ENCODE measurements at regions not wholly inside any gene's neighbourhood (a gene's known extent, or its start where the extent isn't known, plus 50 kb on each side); places are given as distances from the start of the nearest gene placed in this dataset.

GRCh38 chr2:45224993-45225380 is 215.7 kb upstream of the SIX2 start:
- Mint-ChIP-seq H3K27ac (ENCODE audit: low read depth) (no peak overlapping the region), H3K36me3 (ENCODE audit: insufficient read depth) (no peaks in the 10 kb centered on the region), H3K4me3 (no peak overlapping the region), H3K27me3 (peaks cover 85% of the 10 kb centered on the region), H3K4me1 (no peaks in the 10 kb centered on the region), H3K9me3 (no peaks in the 10 kb centered on the region)
- DNase-seq (ENCODE audit: low spot score in 2 of 2), result no peak
- ATAC-seq (replicated peaks; ENCODE audit: extremely low read depth, poor library complexity, severe bottlenecking), result no peak

- H3K4me3 Mint-ChIP-seq, result no peak overlapping the region
- peaks cover 79% of the 10 kb centered on the region for H3K27me3 Mint-ChIP-seq
Observed at GRCh38 chr2:45224321-45224992, 215.2 kb upstream of the SIX2 start.

GRCh38 chr2:45223531-45223930 is 214.3 kb upstream of the SIX2 start:
- no peak for ATAC-seq (replicated peaks; ENCODE audit: extremely low read depth, poor library complexity, severe bottlenecking)
- Mint-ChIP-seq H3K27me3 (peaks cover 70% of the 10 kb centered on the region), H3K36me3 (ENCODE audit: insufficient read depth) (no peaks in the 10 kb centered on the region), H3K4me3 (no peak overlapping the region), H3K27ac (ENCODE audit: low read depth) (no peak overlapping the region), H3K4me1 (no peaks in the 10 kb centered on the region), H3K9me3 (no peaks in the 10 kb centered on the region)
- no peak for DNase-seq (ENCODE audit: low spot score in 2 of 2)

More at GRCh38 chr2:45224321-45224992, 215.2 kb upstream of the SIX2 start:
- ATAC-seq (replicated peaks; ENCODE audit: extremely low read depth, poor library complexity, severe bottlenecking) (no peak), DNase-seq (ENCODE audit: low spot score in 2 of 2) (no peak)
- Mint-ChIP-seq H3K27ac (ENCODE audit: low read depth) (no peak overlapping the region), H3K36me3 (ENCODE audit: insufficient read depth) (no peaks in the 10 kb centered on the region), H3K4me1 (no peaks in the 10 kb centered on the region), H3K9me3 (no peaks in the 10 kb centered on the region)

GRCh38 chr2:45220227-45220626 is 211.0 kb upstream of the SIX2 start:
- no peak overlapping the region for H3K4me3 Mint-ChIP-seq
- H3K9me3 Mint-ChIP-seq, result no peaks in the 10 kb centered on the region
- no peaks in the 10 kb centered on the region for H3K36me3 Mint-ChIP-seq (ENCODE audit: insufficient read depth)
- no peak for ATAC-seq (replicated peaks; ENCODE audit: extremely low read depth, poor library complexity, severe bottlenecking)
- H3K4me1 Mint-ChIP-seq, result no peaks in the 10 kb centered on the region
- H3K27me3 Mint-ChIP-seq, result peaks cover 62% of the 10 kb centered on the region
- no peak for DNase-seq (ENCODE audit: low spot score in 2 of 2)
- no peak overlapping the region for H3K27ac Mint-ChIP-seq (ENCODE audit: low read depth)

- Mint-ChIP-seq H3K27me3 (peaks cover 58% of the 10 kb centered on the region), H3K4me3 (no peak overlapping the region), H3K36me3 (ENCODE audit: insufficient read depth) (no peaks in the 10 kb centered on the region), H3K27ac (ENCODE audit: low read depth) (no peak overlapping the region), H3K9me3 (no peaks in the 10 kb centered on the region), H3K4me1 (no peaks in the 10 kb centered on the region)
- ATAC-seq (replicated peaks; ENCODE audit: extremely low read depth, poor library complexity, severe bottlenecking) (no peak), DNase-seq (ENCODE audit: low spot score in 2 of 2) (no peak)
Observed at GRCh38 chr2:45218931-45219339, 209.7 kb upstream of the SIX2 start.

- ATAC-seq (replicated peaks; ENCODE audit: extremely low read depth, poor library complexity, severe bottlenecking) (no peak), DNase-seq (ENCODE audit: low spot score in 2 of 2) (no peak)
- H3K36me3 Mint-ChIP-seq (ENCODE audit: insufficient read depth), result no peaks in the 10 kb centered on the region
- no peaks in the 10 kb centered on the region for H3K9me3 Mint-ChIP-seq
- no peaks in the 10 kb centered on the region for H3K4me1 Mint-ChIP-seq
- H3K4me3 Mint-ChIP-seq, result no peak overlapping the region
- H3K27ac Mint-ChIP-seq (ENCODE audit: low read depth), result no peak overlapping the region
- peaks cover 57% of the 10 kb centered on the region for H3K27me3 Mint-ChIP-seq
Observed at GRCh38 chr2:45218297-45218696, 209.0 kb upstream of the SIX2 start.

GRCh38 chr2:45216118-45216517 is 206.9 kb upstream of the SIX2 start:
- Mint-ChIP-seq H3K4me3 (no peak overlapping the region), H3K27me3 (peaks cover 54% of the 10 kb centered on the region), H3K9me3 (no peaks in the 10 kb centered on the region), H3K4me1 (no peaks in the 10 kb centered on the region), H3K27ac (ENCODE audit: low read depth) (no peak overlapping the region), H3K36me3 (ENCODE audit: insufficient read depth) (no peaks in the 10 kb centered on the region)
- ATAC-seq (replicated peaks; ENCODE audit: extremely low read depth, poor library complexity, severe bottlenecking) (no peak), DNase-seq (ENCODE audit: low spot score in 2 of 2) (no peak)

GRCh38 chr2:45214550-45214949 is 205.3 kb upstream of the SIX2 start:
- ATAC-seq (replicated peaks; ENCODE audit: extremely low read depth, poor library complexity, severe bottlenecking) (no peak), DNase-seq (ENCODE audit: low spot score in 2 of 2) (no peak)
- Mint-ChIP-seq H3K4me3 (no peak overlapping the region), H3K36me3 (ENCODE audit: insufficient read depth) (no peaks in the 10 kb centered on the region), H3K27me3 (peaks cover 49% of the 10 kb centered on the region), H3K4me1 (no peaks in the 10 kb centered on the region), H3K9me3 (no peaks in the 10 kb centered on the region), H3K27ac (ENCODE audit: low read depth) (no peak overlapping the region)

- no peak for DNase-seq (ENCODE audit: low spot score in 2 of 2)
- H3K4me3 Mint-ChIP-seq, result no peak overlapping the region
- H3K36me3 Mint-ChIP-seq (ENCODE audit: insufficient read depth), result no peaks in the 10 kb centered on the region
- no peak overlapping the region for H3K27ac Mint-ChIP-seq (ENCODE audit: low read depth)
- peaks cover 60% of the 10 kb centered on the region for H3K27me3 Mint-ChIP-seq
- H3K9me3 Mint-ChIP-seq, result no peaks in the 10 kb centered on the region
- no peaks in the 10 kb centered on the region for H3K4me1 Mint-ChIP-seq
- no peak for ATAC-seq (replicated peaks; ENCODE audit: extremely low read depth, poor library complexity, severe bottlenecking)
Observed at GRCh38 chr2:45212953-45213635, 203.8 kb upstream of the SIX2 start.

GRCh38 chr2:45211636-45212035 is 202.4 kb upstream of the SIX2 start:
- Mint-ChIP-seq H3K4me1 (no peaks in the 10 kb centered on the region), H3K36me3 (ENCODE audit: insufficient read depth) (no peaks in the 10 kb centered on the region), H3K27ac (ENCODE audit: low read depth) (no peak overlapping the region), H3K9me3 (no peaks in the 10 kb centered on the region), H3K27me3 (peaks cover 61% of the 10 kb centered on the region), H3K4me3 (no peak overlapping the region)
- DNase-seq (ENCODE audit: low spot score in 2 of 2) (no peak), ATAC-seq (replicated peaks; ENCODE audit: extremely low read depth, poor library complexity, severe bottlenecking) (no peak)

GRCh38 chr2:45210462-45211195 is 201.4 kb upstream of the SIX2 start:
- H3K9me3 Mint-ChIP-seq, result no peaks in the 10 kb centered on the region
- no peak for ATAC-seq (replicated peaks; ENCODE audit: extremely low read depth, poor library complexity, severe bottlenecking)
- peaks cover 51% of the 10 kb centered on the region for H3K27me3 Mint-ChIP-seq
- no peak overlapping the region for H3K27ac Mint-ChIP-seq (ENCODE audit: low read depth)
- H3K36me3 Mint-ChIP-seq (ENCODE audit: insufficient read depth), result no peaks in the 10 kb centered on the region
- no peak for DNase-seq (ENCODE audit: low spot score in 2 of 2)
- no peak overlapping the region for H3K4me3 Mint-ChIP-seq
- no peaks in the 10 kb centered on the region for H3K4me1 Mint-ChIP-seq

GRCh38 chr2:45209875-45210274 is 200.6 kb upstream of the SIX2 start:
- no peaks in the 10 kb centered on the region for H3K4me1 Mint-ChIP-seq
- H3K9me3 Mint-ChIP-seq, result no peaks in the 10 kb centered on the region
- peaks cover 49% of the 10 kb centered on the region for H3K27me3 Mint-ChIP-seq
- no peak for DNase-seq (ENCODE audit: low spot score in 2 of 2)
- no peak overlapping the region for H3K27ac Mint-ChIP-seq (ENCODE audit: low read depth)
- H3K4me3 Mint-ChIP-seq, result no peak overlapping the region
- ATAC-seq (replicated peaks; ENCODE audit: extremely low read depth, poor library complexity, severe bottlenecking), result no peak
- no peaks in the 10 kb centered on the region for H3K36me3 Mint-ChIP-seq (ENCODE audit: insufficient read depth)

GRCh38 chr2:45209302-45209701 is 200.1 kb upstream of the SIX2 start:
- Mint-ChIP-seq H3K4me1 (no peaks in the 10 kb centered on the region), H3K9me3 (no peaks in the 10 kb centered on the region), H3K27ac (ENCODE audit: low read depth) (no peak overlapping the region), H3K4me3 (no peak overlapping the region), H3K27me3 (peaks cover 46% of the 10 kb centered on the region), H3K36me3 (ENCODE audit: insufficient read depth) (no peaks in the 10 kb centered on the region)
- ATAC-seq (replicated peaks; ENCODE audit: extremely low read depth, poor library complexity, severe bottlenecking) (no peak), DNase-seq (ENCODE audit: low spot score in 2 of 2) (no peak)

All from central memory CD8-positive, alpha-beta T cell (primary cell).